Erythroblast (primary cell): ENCODE measurements at regions not wholly inside any gene's neighbourhood (a gene's known extent, or its start where the extent isn't known, plus 50 kb on each side); places are given as distances from the start of the nearest gene placed in this dataset.

Source experiments
- GATA1 ChIP-seq: IDR thresholded peaks from 2 replicates; pipeline ENCODE4 v1.6.1; 2011; ENCODE audit warnings: low read depth, mild to moderate bottlenecking, control low read depth, low read length, moderate library complexity
- POLR2A ChIP-seq: IDR thresholded peaks from 2 replicates; pipeline ENCODE4 v1.6.1; 2011; ENCODE audit warnings: mild to moderate bottlenecking, low read length

DNA sequence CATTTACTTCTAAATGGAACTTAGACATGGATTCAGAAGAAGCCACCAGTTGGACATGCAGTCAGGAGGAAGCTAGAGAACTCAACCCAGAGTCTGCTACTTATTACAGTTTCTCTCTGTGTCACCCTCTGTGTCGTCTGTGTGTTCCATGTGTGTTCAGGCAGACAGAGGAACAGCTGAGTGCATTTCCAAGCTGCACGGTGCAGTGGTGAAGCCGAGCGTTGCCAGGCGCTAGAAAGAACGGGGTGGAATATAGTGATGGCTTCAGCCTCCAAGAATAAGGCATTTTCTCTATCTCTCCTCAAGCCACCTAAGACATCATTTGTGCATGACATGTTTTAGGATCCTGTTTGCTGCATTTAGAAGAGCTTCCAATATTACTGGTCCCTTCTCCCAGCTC is 101.1 kb upstream of the CCL2 start:
- no peak for TF ChIP-seq GATA1
- TF ChIP-seq POLR2A = no peak
